Cardiac muscle cell (in vitro differentiated cells and primary cell): ENCODE measurements at regions not wholly inside any gene's neighbourhood (a gene's known extent, or its start where the extent isn't known, plus 50 kb on each side); places are given as distances from the start of the nearest gene placed in this dataset.

Experiments
- DNase-seq, 2 donors: peaks; one replicate each; pipeline versions ENCODE4 v3.0.0 to v3.0.0-alpha.2; 2010 to 2017; ENCODE audit warnings: low read depth in 1 of 2, low spot score in 1 of 2
- H3K27ac ChIP-seq: fragments of 200-600 bp; sonication (generic); 2 replicates; pipeline ENCODE4 v1.5.1; 2016
- H3K27me3 ChIP-seq: fragments of 200-600 bp; sonication (generic); 2 replicates; pipeline ENCODE4 v1.6.0; 2016; ENCODE audit warnings: control low read depth
- H3K36me3 ChIP-seq: fragments of 200-600 bp; sonication (generic); 2 replicates; pipeline ENCODE4 v1.5.1; 2016; ENCODE audit warnings: control low read depth
- H3K4me1 ChIP-seq: fragments of 200-600 bp; sonication (generic); 2 replicates; pipeline ENCODE4 v1.8.1; 2017; ENCODE audit warnings: low read depth, mild to moderate bottlenecking, mixed run types
- H3K4me3 ChIP-seq: fragments of 200-600 bp; sonication (generic); 2 replicates; pipeline ENCODE4 v1.5.1; 2016; ENCODE audit warnings: mild to moderate bottlenecking
- H3K9me3 ChIP-seq: fragments of 200-600 bp; sonication (generic); 2 replicates; pipeline ENCODE4 v1.5.1; 2017; ENCODE audit warnings: low read depth, mild to moderate bottlenecking, control low read depth
- CTCF ChIP-seq: IDR thresholded peaks from 2 replicates; pipeline ENCODE4 v1.5.1; 2012; ENCODE audit warnings: low read depth, mild to moderate bottlenecking, low read length

GRCh38 chr1:190029441-190029840, 448.2 kb downstream of the BRINP3 start:
- TF ChIP-seq CTCF: no peak
- no peaks in the 10 kb centered on the region for H3K4me1 ChIP-seq

DNA sequence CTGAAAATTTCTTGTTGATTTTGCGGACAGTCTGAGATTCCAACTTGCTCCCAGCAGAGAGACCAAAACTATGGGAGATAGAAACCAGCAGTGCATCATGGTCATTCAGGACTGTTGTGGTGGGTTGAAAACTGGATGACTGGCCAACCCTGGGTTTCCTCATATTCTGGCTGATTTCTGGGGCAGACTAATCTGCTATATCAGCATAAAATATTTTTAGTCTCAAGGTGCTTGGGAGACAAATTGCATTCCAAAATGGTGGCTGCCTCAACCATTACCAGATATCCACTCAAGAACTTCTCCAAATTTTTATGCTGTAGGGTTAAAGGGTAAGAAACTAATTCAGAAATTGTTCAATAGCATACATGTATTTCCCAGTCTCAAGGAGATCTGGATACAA, 434.0 kb downstream of the BRINP3 start:
- H3K4me1 ChIP-seq: no peaks in the 10 kb centered on the region

More at GRCh38 chr1:190029441-190029840, 448.2 kb downstream of the BRINP3 start:
- H3K27ac ChIP-seq: no peak overlapping the region
- no peaks in the 10 kb centered on the region for H3K36me3 ChIP-seq
- H3K27me3 ChIP-seq: no peaks in the 10 kb centered on the region
- peaks cover under 1% of the 10 kb centered on the region for H3K9me3 ChIP-seq
- no peak overlapping the region for H3K4me3 ChIP-seq
- no peak for DNase-seq

GRCh38 chr1:190046231-190046630, 431.4 kb downstream of the BRINP3 start:
- Histone ChIP-seq H3K4me3 (no peak overlapping the region), H3K36me3 (no peaks in the 10 kb centered on the region), H3K27me3 (no peaks in the 10 kb centered on the region), H3K27ac (no peak overlapping the region), H3K4me1 (no peaks in the 10 kb centered on the region), H3K9me3 (no peaks in the 10 kb centered on the region)
- no peak for TF ChIP-seq CTCF
- peak in 1 of 2 donors; percentile 1 for DNase-seq

More for the DNA sequence above, 434.0 kb downstream of the BRINP3 start:
- Histone ChIP-seq H3K9me3 (no peaks in the 10 kb centered on the region), H3K27me3 (no peaks in the 10 kb centered on the region), H3K4me3 (no peak overlapping the region), H3K36me3 (no peaks in the 10 kb centered on the region), H3K27ac (no peak overlapping the region)
- DNase-seq: no peak
- TF ChIP-seq CTCF: no peak
